Endothelial cell of umbilical vein (primary cell): ENCODE measurements at regions not wholly inside any gene's neighbourhood (a gene's known extent, or its start where the extent isn't known, plus 50 kb on each side); places are given as distances from the start of the nearest gene placed in this dataset.

Source experiments
- BruUV-seq: library from RNA; stranded (reverse); fragments of 400-500 nt; replicated peaks from 2 replicates; lab custom pipeline; 2021; lab: Mats Ljungman, UMichigan
- CTCF ChIA-PET: fragments of 300-600, 350-600 bp; sonication (Branson Sonifier 250); formaldehyde crosslinking; loops from one replicate; lab custom pipeline; 2021; ENCODE audit warnings: antibody characterized with exemption, inconsistent platforms; lab: Charles Lee
- POLR2A ChIA-PET: fragments of 300-600, 350-600 bp; sonication (Branson Sonifier 250); formaldehyde crosslinking; loops from one replicate; lab custom pipeline; 2021; ENCODE audit warnings: antibody characterized with exemption, inconsistent platforms; lab: Charles Lee
- DNase-seq: peaks from one replicate; pipeline ENCODE4 v3.0.0-alpha.2; 2011; ENCODE audit warnings: low read depth, low spot score
- FAIRE-seq: peaks from 2 replicates; lab custom pipeline; 2011; peaks lifted over from hg19 to GRCh38; lab: Jason Lieb, UNC
- H2AFZ ChIP-seq: 2 replicates; pipeline ENCODE4 v1.6.0; 2012; ENCODE audit warnings: low read depth, low read length, control low read depth, inconsistent platforms
- H3K27ac ChIP-seq: 2 replicates; pipeline ENCODE4 v1.5.1; 2011; ENCODE audit warnings: low read depth, mild to moderate bottlenecking, control low read depth, low read length, moderate library complexity; ENCODE audit not compliant: insufficient read depth
- H3K27me3 ChIP-seq, 2 experiments: 2 replicates each; pipeline versions ENCODE4 v1.6.0 to v1.6.1; 2011; ENCODE audit warnings: low read length in 2 of 2, mixed read lengths in 1 of 2; ENCODE audit not compliant: control insufficient read depth in 2 of 2, insufficient read depth in 2 of 2
- H3K36me3 ChIP-seq, 2 experiments: 2 replicates in 1 of 2; 3 replicates in 1 of 2; pipeline ENCODE4 v1.5.1; 2011; ENCODE audit warnings: low read length in 2 of 2, mild to moderate bottlenecking in 1 of 2, moderate library complexity in 1 of 2; ENCODE audit not compliant: control insufficient read depth in 2 of 2, insufficient read depth in 2 of 2; ENCODE audit errors: extremely low read depth in 1 of 2
- H3K4me1 ChIP-seq: 3 replicates; pipeline ENCODE4 v1.5.1; 2011; ENCODE audit warnings: mild to moderate bottlenecking, low read length; ENCODE audit not compliant: control insufficient read depth, insufficient read depth; ENCODE audit errors: extremely low read depth
- H3K4me2 ChIP-seq: 2 replicates; pipeline ENCODE4 v1.6.1; 2011; ENCODE audit warnings: low read length, control low read depth, mixed read lengths; ENCODE audit not compliant: insufficient read depth
- H3K4me3 ChIP-seq, 3 experiments: fragments of 200-600 bp in 1 of 3; sonication (generic), shearing (Covaris generic) in 1 of 3; replicated peaks in 1 of 3; 2 replicates each; pipeline ENCODE4 v1.5.1; 2011 to 2016; ENCODE audit warnings: control low read depth in 3 of 3, low read length in 3 of 3, mild to moderate bottlenecking in 2 of 3, inconsistent platforms in 1 of 3, low read depth in 1 of 3, moderate library complexity in 1 of 3; ENCODE audit not compliant: insufficient read depth in 1 of 3
- H3K79me2 ChIP-seq: 2 replicates; pipeline ENCODE4 v1.6.0; 2012; ENCODE audit warnings: low read length, inconsistent platforms; ENCODE audit not compliant: control insufficient read depth, insufficient read depth
- H3K9ac ChIP-seq: replicated peaks from 2 replicates; pipeline ENCODE3; 2011; ENCODE audit warnings: low read length, control low read depth; ENCODE audit not compliant: insufficient read depth; ENCODE audit errors: extremely low read depth
- H3K9me1 ChIP-seq: replicated peaks from 3 replicates; pipeline ENCODE4 v1.6.0; 2011; ENCODE audit warnings: mild to moderate bottlenecking, low read length; ENCODE audit not compliant: control insufficient read depth, insufficient read depth; ENCODE audit errors: extremely low read depth
- H3K9me3 ChIP-seq: replicated peaks from 2 replicates; pipeline ENCODE4 v1.5.1; 2012; ENCODE audit warnings: low read length, inconsistent platforms; ENCODE audit not compliant: control insufficient read depth, insufficient read depth
- H4K20me1 ChIP-seq: replicated peaks from 2 replicates; pipeline ENCODE3; 2011; ENCODE audit warnings: mild to moderate bottlenecking, low read length; ENCODE audit not compliant: control insufficient read depth, insufficient read depth; ENCODE audit errors: extremely low read depth
- CTCF ChIP-seq, 2 donors: IDR thresholded peaks; 1 replicate in 1 of 2; 2 replicates in 1 of 2; pipeline ENCODE4 v1.5.1; 2011; ENCODE audit warnings: low read length in 2 of 2, mild to moderate bottlenecking in 2 of 2, moderate library complexity in 2 of 2, control low read depth in 1 of 2, inconsistent platforms in 1 of 2, low read depth in 1 of 2; ENCODE audit not compliant: insufficient read depth in 1 of 2; ENCODE audit errors: extremely low read depth in 1 of 2
- EZH2 ChIP-seq: IDR thresholded peaks from 2 replicates; pipeline ENCODE4 v1.6.1; 2012; ENCODE audit warnings: borderline replicate concordance, low read depth, mild to moderate bottlenecking, moderate library complexity, low read length, inconsistent platforms; ENCODE audit not compliant: severe bottlenecking
- FOS ChIP-seq: IDR thresholded peaks from 2 replicates; pipeline ENCODE4 v1.6.1; 2011; ENCODE audit warnings: mild to moderate bottlenecking, low read length, moderate library complexity, borderline replicate concordance; ENCODE audit not compliant: insufficient read depth
- GATA2 ChIP-seq: IDR thresholded peaks from 2 replicates; pipeline ENCODE4 v1.7.0; 2011; ENCODE audit warnings: low read depth, mild to moderate bottlenecking, moderate library complexity, mixed read lengths, low read length; ENCODE audit not compliant: insufficient read length, insufficient read depth
- JUN ChIP-seq: IDR thresholded peaks from 2 replicates; pipeline ENCODE4 v1.6.1; 2011; ENCODE audit warnings: borderline replicate concordance, low read depth; ENCODE audit not compliant: insufficient read length, insufficient read depth
- MYC ChIP-seq: IDR thresholded peaks from one replicate; pipeline ENCODE4 v1.6.1; 2011; ENCODE audit warnings: mild to moderate bottlenecking, low read depth, low read length
- POLR2A ChIP-seq: IDR thresholded peaks from 2 replicates; pipeline ENCODE4 v1.6.1; 2012; ENCODE audit warnings: low read depth, mild to moderate bottlenecking, control low read depth, low read length
- POLR2AphosphoS5 ChIP-seq: IDR thresholded peaks from 2 replicates; pipeline ENCODE4 v1.6.1; 2012; ENCODE audit warnings: low read depth, mild to moderate bottlenecking, control low read depth, low read length, moderate library complexity; ENCODE audit not compliant: insufficient read depth
- dilution Hi-C: fragments of 300-500 bp; cut with MboI; formaldehyde crosslinking; loops from one replicate; pipeline ENCODE4 v1.15.0; 2019; ENCODE audit warnings: low sequenced_read_pairs; ENCODE audit not compliant: extremely low pct_ligation_motif_present
- intact Hi-C: fragments of 100-400 bp; cut with micrococcal nuclease; formaldehyde crosslinking; loops from one replicate; pipeline ENCODE4 v1.10.0; 2022
- TF ChIP-seq, protein P1 (sequence below): IDR thresholded peaks from 2 replicates; pipeline ENCODE4 v1.6.1; 2011; ENCODE audit not compliant: insufficient read depth, insufficient read length

DNA sequence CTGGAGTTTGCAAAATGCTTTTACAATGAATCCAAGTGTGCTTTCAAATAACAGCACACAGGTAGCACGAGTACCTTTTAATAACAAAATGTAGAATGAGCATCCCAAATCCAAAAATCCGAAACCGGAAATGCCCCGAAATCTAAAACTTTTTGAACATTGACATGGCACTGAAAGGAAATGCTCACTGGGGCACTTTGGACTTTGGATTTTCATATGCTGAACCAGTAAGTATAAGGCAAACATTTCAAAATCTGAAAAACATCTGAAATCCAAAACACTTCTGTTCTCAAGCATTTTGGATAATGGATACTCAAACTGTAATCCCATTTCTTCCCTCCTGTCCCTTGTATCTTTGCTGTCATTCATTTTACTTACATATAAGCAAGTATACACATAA is 50.1 kb downstream of the GCNT4 start:
- Histone ChIP-seq H3K4me3 (no peak overlapping the region), H3K36me3 (no peaks in the 10 kb centered on the region), H3K9me1 (no peaks in the 10 kb centered on the region), H3K27me3 (peaks cover 0 to 4% of the 10 kb centered on the region in 2 experiments), H3K9ac (no peak overlapping the region), H3K4me2 (no peak overlapping the region), H3K27ac (no peak overlapping the region), H2AFZ (no peak overlapping the region), H3K79me2 (no peaks in the 10 kb centered on the region), H3K4me1 (no peaks in the 10 kb centered on the region), H3K9me3 (no peaks in the 10 kb centered on the region), H4K20me1 (no peaks in the 10 kb centered on the region)
- no TSS peak for BruUV-seq
- no peak for TF ChIP-seq MYC
- TF ChIP-seq POLR2A, result no peak
- TF ChIP-seq CTCF (IDR thresholded peaks at IDR 0.05; ENCODE audit: extremely low read depth in 1 of 2, insufficient read depth in 1 of 2, low read depth in 1 of 2, low read length in 2 of 2), result no peak
- no peak for TF ChIP-seq JUN
- TF ChIP-seq POLR2AphosphoS5, result no peak
- TF ChIP-seq EZH2, result no peak
- no peak for TF ChIP-seq GATA2
- TF ChIP-seq, protein P1, sequence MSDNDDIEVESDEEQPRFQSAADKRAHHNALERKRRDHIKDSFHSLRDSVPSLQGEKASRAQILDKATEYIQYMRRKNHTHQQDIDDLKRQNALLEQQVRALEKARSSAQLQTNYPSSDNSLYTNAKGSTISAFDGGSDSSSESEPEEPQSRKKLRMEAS, result no peak
- no peak for TF ChIP-seq FOS
- FAIRE-seq (no peak), DNase-seq (no peak)
- ChIA-PET CTCF (interaction anchor here (1.5 kb wide), 1 partner anchor 10 kb away, joined by 4 read pairs; no protein-coding TSS in a partner anchor), POLR2A (no interaction called here)
- dilution Hi-C loops, result no loop called here
- intact Hi-C loops, result no loop called here
